Gastroesophageal sphincter (tissue), 4 donors: ENCODE measurements at regions not wholly inside any gene's neighbourhood (a gene's known extent, or its start where the extent isn't known, plus 50 kb on each side); places are given as distances from the start of the nearest gene placed in this dataset.

Source experiments
- ATAC-seq: fragments of 150-250 bp; one replicate; pipeline ENCODE4 v1.9.1; 2016; ENCODE audit warnings: mild to moderate bottlenecking, moderate library complexity
- H3K27ac ChIP-seq, 4 donors: fragments of 200-600 bp; sonication (generic) in 3 of 4; 1 replicate in 3 of 4; 2 replicates in 1 of 4; pipeline ENCODE4 v1.5.1; 2016 to 2019
- H3K27me3 ChIP-seq: fragments of 200-600 bp; sonication (generic); one replicate; pipeline ENCODE4 v1.5.1; 2019
- H3K36me3 ChIP-seq, 2 donors: fragments of 200-600 bp; sonication (generic); one replicate each; pipeline ENCODE4 v1.5.1; 2019; ENCODE audit warnings: control low read depth in 1 of 2
- H3K4me1 ChIP-seq, 3 donors: fragments of 200-600 bp; sonication (generic); 1 replicate in 2 of 3; 2 replicates in 1 of 3; pipeline ENCODE4 v1.5.1; 2016 to 2019; ENCODE audit warnings: control low read depth in 2 of 3
- H3K4me3 ChIP-seq, 2 donors: fragments of 200-600 bp; sonication (generic); one replicate each; pipeline ENCODE4 v1.5.1; 2019; ENCODE audit warnings: mild to moderate bottlenecking in 1 of 2, moderate library complexity in 1 of 2
- H3K9me3 ChIP-seq, 3 donors: fragments of 200-600 bp; sonication (generic); one replicate each; pipeline ENCODE4 v1.5.1; 2017 to 2019; ENCODE audit warnings: control low read depth in 2 of 3
- CTCF ChIP-seq, 4 experiments: fragments of 200-600 bp in 2 of 4; fragments of 450-650 bp in 2 of 4; sonication (generic) in 1 of 4; IDR thresholded peaks; one replicate each; pipeline ENCODE4 v1.5.1; 2017 to 2019; ENCODE audit warnings: antibody characterized with exemption in 4 of 4, mild to moderate bottlenecking in 2 of 4, moderate library complexity in 2 of 4
- EP300 ChIP-seq: sonication (generic); formaldehyde crosslinking; IDR thresholded peaks from one replicate; pipeline ENCODE4 v1.6.1; 2017; ENCODE audit warnings: antibody characterized with exemption, mild to moderate bottlenecking
- POLR2A ChIP-seq, 2 donors: fragments of 450-650 bp; IDR thresholded peaks; one replicate each; pipeline ENCODE4 v1.6.1; 2017; ENCODE audit warnings: antibody characterized with exemption in 2 of 2, mild to moderate bottlenecking in 2 of 2, moderate library complexity in 1 of 2
- POLR2AphosphoS5 ChIP-seq: sonication (generic); formaldehyde crosslinking; IDR thresholded peaks from one replicate; pipeline ENCODE4 v1.6.1; 2017; ENCODE audit warnings: antibody characterized with exemption
- WGBS, 2 donors: methylation state at CpG; one replicate each; pipeline ENCODE4 v1.1.5; 2018; ENCODE audit warnings: low coverage in 1 of 2; 5-methylcytosine and 5-hydroxymethylcytosine counted together

- 62 to 71% methylated on average over 2 of the region's 2 CpGs for WGBS, 2 donors
- H3K27ac ChIP-seq, result no peak overlapping the region
- no peak overlapping the region for H3K4me3 ChIP-seq
- TF ChIP-seq EP300 (no peak), CTCF (IDR thresholded peaks at IDR 0.05) (no peak), POLR2AphosphoS5 (no peak), POLR2A (IDR thresholded peaks at IDR 0.05) (no peak)
- ATAC-seq, result no peak
- no peaks in the 10 kb centered on the region for H3K36me3 ChIP-seq
- H3K27me3 ChIP-seq, result no peaks in the 10 kb centered on the region
- H3K4me1 ChIP-seq, result no peaks in the 10 kb centered on the region
- H3K9me3 ChIP-seq, result no peaks in the 10 kb centered on the region
Observed at GRCh38 chr4:14299166-14299565, 671.6 kb upstream of the BOD1L1 start.

- Histone ChIP-seq H3K4me3 (no peak overlapping the region), H3K9me3 (no peaks in the 10 kb centered on the region), H3K36me3 (no peaks in the 10 kb centered on the region), H3K4me1 (no peaks in the 10 kb centered on the region), H3K27me3 (no peaks in the 10 kb centered on the region), H3K27ac (no peak overlapping the region)
- TF ChIP-seq POLR2AphosphoS5 (no peak), POLR2A (IDR thresholded peaks at IDR 0.05) (no peak), EP300 (no peak), CTCF (IDR thresholded peaks at IDR 0.05) (no peak)
- no peak for ATAC-seq
Observed at GRCh38 chr4:14302021-14302420, 674.5 kb upstream of the BOD1L1 start.

- no peaks in the 10 kb centered on the region for H3K9me3 ChIP-seq
- no peak for ATAC-seq
- H3K4me1 ChIP-seq, result no peaks in the 10 kb centered on the region
- H3K36me3 ChIP-seq, result no peaks in the 10 kb centered on the region
- TF ChIP-seq CTCF (IDR thresholded peaks at IDR 0.05) (no peak), EP300 (no peak), POLR2AphosphoS5 (no peak), POLR2A (IDR thresholded peaks at IDR 0.05) (no peak)
- no peak overlapping the region for H3K27ac ChIP-seq
- no peaks in the 10 kb centered on the region for H3K27me3 ChIP-seq
- no peak overlapping the region for H3K4me3 ChIP-seq
- 39 to 76% methylated on average over 2 to 3 of the region's 3 CpGs for WGBS, 2 donors
Observed at GRCh38 chr4:14303856-14304255, 676.3 kb upstream of the BOD1L1 start.

- Histone ChIP-seq H3K36me3 (no peaks in the 10 kb centered on the region), H3K27me3 (no peaks in the 10 kb centered on the region), H3K4me1 (no peaks in the 10 kb centered on the region), H3K9me3 (no peaks in the 10 kb centered on the region), H3K4me3 (no peak overlapping the region), H3K27ac (no peak overlapping the region)
- TF ChIP-seq EP300 (no peak), POLR2AphosphoS5 (no peak), CTCF (IDR thresholded peaks at IDR 0.05) (no peak), POLR2A (IDR thresholded peaks at IDR 0.05) (no peak)
- ATAC-seq, result no peak
Observed at GRCh38 chr4:14308229-14308651, 680.7 kb upstream of the BOD1L1 start.

- ATAC-seq, result no peak
- no peaks in the 10 kb centered on the region for H3K9me3 ChIP-seq
- H3K27ac ChIP-seq, result no peak overlapping the region
- H3K4me3 ChIP-seq, result no peak overlapping the region
- TF ChIP-seq POLR2A (IDR thresholded peaks at IDR 0.05) (no peak), EP300 (no peak), POLR2AphosphoS5 (no peak), CTCF (IDR thresholded peaks at IDR 0.05) (no peak)
- 42 to 72% methylated on average over 2 of the region's 2 CpGs for WGBS, 2 donors
- H3K36me3 ChIP-seq, result no peaks in the 10 kb centered on the region
- no peaks in the 10 kb centered on the region for H3K27me3 ChIP-seq
- H3K4me1 ChIP-seq, result no peaks in the 10 kb centered on the region
Observed at GRCh38 chr4:14309431-14309830, 681.9 kb upstream of the BOD1L1 start.
